ENCODE measurements at regions not wholly inside any gene's neighbourhood (a gene's known extent, or its start where the extent isn't known, plus 50 kb on each side); places are given as distances from the start of the nearest gene placed in this dataset.

DNA sequence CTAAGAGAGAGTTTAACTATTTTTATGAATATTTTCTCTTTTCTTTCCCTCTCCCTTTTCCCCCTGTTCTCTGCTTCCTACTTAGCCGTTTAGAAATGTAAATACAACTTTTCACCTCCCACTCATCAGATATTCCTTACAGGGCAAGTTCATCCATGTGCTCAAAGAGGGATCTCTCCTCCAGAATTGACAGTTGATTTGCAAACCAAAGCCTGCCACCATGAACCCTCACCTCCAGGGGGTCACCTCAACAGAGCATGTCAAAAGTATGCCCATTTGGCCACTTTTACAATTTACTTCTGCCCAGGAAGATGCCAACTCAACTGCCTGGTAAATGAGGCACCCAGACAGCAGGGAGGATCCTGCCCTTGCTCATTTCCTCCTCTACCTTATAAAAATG, 149.2 kb upstream of the GYPC start:
- WGBS (ENCODE audit: insufficient coverage, insufficient replicate concordance, low lambda C conversion rate, missing lambda C conversion rate) = 0% methylated on average over 1 of the region's 1 CpG
- BruUV-seq (replicated peaks) = no TSS peak
- Histone ChIP-seq H3K4me1 (ENCODE audit: control insufficient read depth, insufficient read depth, low read length) (no peaks in the 10 kb centered on the region), H3K4me2 (ENCODE audit: control insufficient read depth, insufficient read depth) (no peak overlapping the region), H3K27me3 (replicated peaks in 1 of 2; ENCODE audit: control insufficient read depth in 2 of 2, insufficient read depth in 2 of 2, low read length in 1 of 2) (no peaks in the 10 kb centered on the region), H4K20me1 (ENCODE audit: control insufficient read depth, insufficient read depth) (no peaks in the 10 kb centered on the region), H3K79me2 (ENCODE audit: control insufficient read depth, insufficient read depth, low read length) (no peaks in the 10 kb centered on the region), H3K27ac (ENCODE audit: control insufficient read depth, insufficient read depth) (no peak overlapping the region), H3K4me3 (no peak overlapping the region), H3K9ac (ENCODE audit: control insufficient read depth, insufficient read depth, low read length) (no peak overlapping the region), H3K36me3 (ENCODE audit: control insufficient read depth in 2 of 2, insufficient read depth in 2 of 2, low read length in 1 of 2) (no peaks in the 10 kb centered on the region), H3K9me3 (replicated peaks; ENCODE audit: control insufficient read depth, insufficient read depth, low read length) (no peaks in the 10 kb centered on the region), H2AFZ (ENCODE audit: control insufficient read depth, low read depth, low read length) (no peak overlapping the region)
- no peak for FAIRE-seq
- no peak for DNase-seq (ENCODE audit: low read depth, low spot score)
- in situ Hi-C loops (cut with MboI) (no loop called here), intact Hi-C loops (cut with micrococcal nuclease; ENCODE audit: unreplicated experiment) (no loop called here)
- CTCF ChIA-PET = no interaction called here
- ATAC-seq = no peak
- TF ChIP-seq EGR1 (IDR thresholded peaks at IDR 0.05; ENCODE audit: borderline replicate concordance in 1 of 2, low read depth in 2 of 2, low read length in 2 of 2) (no peak), ZNF217 (IDR thresholded peaks at IDR 0.05) (no peak), BRCA1 (IDR thresholded peaks at IDR 0.05; ENCODE audit: low read depth, low read length) (no peak), HDGF (IDR thresholded peaks at IDR 0.05) (no peak), NR2C1 (IDR thresholded peaks at IDR 0.05) (no peak), BCL3 (IDR thresholded peaks at IDR 0.05; ENCODE audit: borderline replicate concordance, insufficient read depth, low read depth, low read length, poor library complexity, severe bottlenecking) (no peak), SREBF2 (IDR thresholded peaks at IDR 0.05; ENCODE audit: low read length) (no peak), SMC3 (IDR thresholded peaks at IDR 0.05; ENCODE audit: borderline replicate concordance, low read length) (no peak), HDAC6 (IDR thresholded peaks at IDR 0.05; ENCODE audit: unreplicated experiment) (no peak), ZZZ3 (IDR thresholded peaks at IDR 0.05; ENCODE audit: control insufficient read depth, insufficient read length, low read depth) (no peak), JUND (IDR thresholded peaks at IDR 0.05; ENCODE audit: low read depth, low read length) (no peak)
- RAD21 ChIA-PET (ENCODE audit: unreplicated experiment) = no interaction called here
- SMC1A ChIA-PET (ENCODE audit: uncharacterized antibody, unreplicated experiment) = no interaction called here
- POLR2A ChIA-PET = no interaction called here

All from GM12878 (cell line).